ENCODE measurements at regions not wholly inside any gene's neighbourhood (a gene's known extent, or its start where the extent isn't known, plus 50 kb on each side); places are given as distances from the start of the nearest gene placed in this dataset.
A peak's percentile ranks its signal among the peaks of the same experiment; 100 is the strongest.

DNA sequence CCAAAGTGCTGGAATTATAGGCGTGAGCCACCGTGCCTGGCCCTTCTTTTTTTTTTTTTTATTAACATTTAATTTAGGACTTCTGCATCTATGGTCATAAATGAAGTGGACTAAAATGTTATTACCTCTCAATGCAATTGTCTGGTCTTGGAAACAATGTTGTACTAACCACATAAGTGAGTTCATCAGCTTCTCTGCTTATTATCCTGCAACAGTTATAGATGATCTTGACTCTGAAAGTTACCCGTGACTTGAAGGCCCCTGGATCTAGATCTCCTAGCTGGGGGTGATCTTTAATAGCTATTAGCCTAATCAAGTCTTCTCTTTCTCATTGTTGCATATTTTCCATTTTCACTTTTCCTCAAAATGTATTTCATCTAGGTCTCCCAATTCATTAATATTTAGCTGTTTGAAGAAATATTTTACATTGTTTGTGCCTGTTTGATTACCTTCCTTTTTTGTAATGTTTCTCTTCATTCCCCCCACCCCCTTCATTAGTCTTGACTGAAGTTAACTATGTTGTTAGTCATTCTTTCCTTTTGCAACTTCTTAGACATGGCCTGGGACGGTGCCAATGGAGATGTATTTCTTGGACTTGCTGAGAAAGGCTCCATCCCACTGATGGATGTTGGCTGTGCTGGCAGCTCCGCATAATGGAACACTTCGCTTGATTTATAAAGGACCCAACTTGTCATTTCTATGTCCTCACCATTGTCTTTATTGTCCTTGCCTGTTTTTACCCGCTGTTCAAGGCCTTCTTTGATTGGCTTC, 141.6 kb upstream of the RIOK3 start:
- TF ChIP-seq, protein P1, sequence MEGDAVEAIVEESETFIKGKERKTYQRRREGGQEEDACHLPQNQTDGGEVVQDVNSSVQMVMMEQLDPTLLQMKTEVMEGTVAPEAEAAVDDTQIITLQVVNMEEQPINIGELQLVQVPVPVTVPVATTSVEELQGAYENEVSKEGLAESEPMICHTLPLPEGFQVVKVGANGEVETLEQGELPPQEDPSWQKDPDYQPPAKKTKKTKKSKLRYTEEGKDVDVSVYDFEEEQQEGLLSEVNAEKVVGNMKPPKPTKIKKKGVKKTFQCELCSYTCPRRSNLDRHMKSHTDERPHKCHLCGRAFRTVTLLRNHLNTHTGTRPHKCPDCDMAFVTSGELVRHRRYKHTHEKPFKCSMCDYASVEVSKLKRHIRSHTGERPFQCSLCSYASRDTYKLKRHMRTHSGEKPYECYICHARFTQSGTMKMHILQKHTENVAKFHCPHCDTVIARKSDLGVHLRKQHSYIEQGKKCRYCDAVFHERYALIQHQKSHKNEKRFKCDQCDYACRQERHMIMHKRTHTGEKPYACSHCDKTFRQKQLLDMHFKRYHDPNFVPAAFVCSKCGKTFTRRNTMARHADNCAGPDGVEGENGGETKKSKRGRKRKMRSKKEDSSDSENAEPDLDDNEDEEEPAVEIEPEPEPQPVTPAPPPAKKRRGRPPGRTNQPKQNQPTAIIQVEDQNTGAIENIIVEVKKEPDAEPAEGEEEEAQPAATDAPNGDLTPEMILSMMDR (conservative IDR thresholded peaks at IDR 0.05) = no peak
- DNase-seq = no peak
- WGBS (ENCODE audit: extremely low coverage, insufficient read length, low lambda C conversion rate) = no CpG with 5 or more reads among the region's 7 CpGs
- peaks cover 12% of the 10 kb centered on the region for H3K4me1 ChIP-seq (ENCODE audit: insufficient read depth, low read length)
- H3K4ac ChIP-seq (ENCODE audit: low read depth, low read length) = no peak overlapping the region; the same call in 1 of the 2 replicates
- no peaks in the 10 kb centered on the region for H3K23me2 ChIP-seq (ENCODE audit: insufficient read length, low read depth, low read length, poor library complexity, severe bottlenecking)
- no peaks in the 10 kb centered on the region; the same call in 1 of the 2 replicates for H3K27me3 ChIP-seq (ENCODE audit: insufficient read depth, low read length)
- Mint-ChIP-seq H3K9me3 (peaks cover 7% of the 10 kb centered on the region in 2 experiments; a peak in 4 of 5 replicates), H3K27ac (peak overlapping the region in 1 of 3 experiments; percentile 54; a peak in 1 of 7 replicates), H3K4me1 (peaks cover 44 to 56% of the 10 kb centered on the region in 2 experiments), H3K36me3 (ENCODE audit: insufficient read depth in 1 of 3, low read depth in 3 of 3) (peaks cover 8 to 11% (median 11%) of the 10 kb centered on the region in 3 experiments), H3K27me3 (ENCODE audit: low read depth) (no peaks in the 10 kb centered on the region; the same call in 1 of the 2 replicates), H3K4me3 (no peak overlapping the region)
- no peak overlapping the region for H2BK5ac ChIP-seq (ENCODE audit: insufficient read length, low read length)
- no peak overlapping the region for H3K56ac ChIP-seq (ENCODE audit: insufficient read length, low read depth, low read length)
- H4K20me1 ChIP-seq (ENCODE audit: control insufficient read depth, insufficient read depth, insufficient read length) = no peaks in the 10 kb centered on the region
- no peak overlapping the region for H2AFZ ChIP-seq (ENCODE audit: low read length)
- H3K4me2 ChIP-seq (ENCODE audit: insufficient read depth, insufficient read length, low read length) = no peak overlapping the region
- H4K5ac ChIP-seq (ENCODE audit: insufficient read length, low read depth, low read length) = no peak overlapping the region
- H3K79me2 ChIP-seq (ENCODE audit: insufficient read depth, low read length) = no peaks in the 10 kb centered on the region
- H4K91ac ChIP-seq (ENCODE audit: insufficient read length, low read depth, low read length) = no peak overlapping the region
- H2AK5ac ChIP-seq (ENCODE audit: insufficient read length, low read length) = no peak overlapping the region
- H3K9ac ChIP-seq (ENCODE audit: extremely low read depth, insufficient read length, low read length) = no peak overlapping the region
- no peak overlapping the region for H2BK15ac ChIP-seq (ENCODE audit: low read depth, low read length)
- H2BK120ac ChIP-seq (ENCODE audit: low read depth, low read length, poor library complexity, severe bottlenecking) = no peak overlapping the region
- H3K18ac ChIP-seq (ENCODE audit: insufficient read length, low read depth, low read length) = no peak overlapping the region
- no peak overlapping the region for H3K23ac ChIP-seq (ENCODE audit: insufficient read length, low read depth, low read length)
- no peak overlapping the region for H4K8ac ChIP-seq (replicated peaks; ENCODE audit: insufficient read length, low read depth, low read length)
- H3K14ac ChIP-seq (ENCODE audit: insufficient read depth, low read length) = no peak overlapping the region
- H3T11ph ChIP-seq (ENCODE audit: low read length) = no peak overlapping the region
- H3K27ac ChIP-seq (ENCODE audit: insufficient read length, low read depth, low read length) = no peak overlapping the region
- no peaks in the 10 kb centered on the region for H3K9me3 ChIP-seq (ENCODE audit: control insufficient read depth, low read depth, low read length)
- no peak overlapping the region for H2BK12ac ChIP-seq (ENCODE audit: insufficient read length, low read depth, low read length)
- H2BK20ac ChIP-seq (ENCODE audit: low read depth, low read length, poor library complexity, severe bottlenecking) = no peak overlapping the region
- no peaks in the 10 kb centered on the region for H3K79me1 ChIP-seq (ENCODE audit: insufficient read depth, low read depth, low read length, poor library complexity, severe bottlenecking)
